Mammary epithelial cell (primary cell): ENCODE measurements at regions not wholly inside any gene's neighbourhood (a gene's known extent, or its start where the extent isn't known, plus 50 kb on each side); places are given as distances from the start of the nearest gene placed in this dataset.

Experiments
- EZH2 ChIP-seq: IDR thresholded peaks from 2 replicates; pipeline ENCODE4 v1.6.1; 2012; ENCODE audit warnings: low read length, inconsistent platforms, borderline replicate concordance
- TF ChIP-seq, protein P1 (sequence below), 2 donors: IDR thresholded peaks in 1 of 2; conservative IDR thresholded peaks in 1 of 2; 2 replicates each; pipeline ENCODE4 v1.5.1; 2011 to 2012; ENCODE audit warnings: inconsistent platforms in 2 of 2, low read length in 2 of 2, mild to moderate bottlenecking in 2 of 2, control low read depth in 1 of 2, low read depth in 1 of 2; ENCODE audit not compliant: insufficient read depth in 1 of 2; ENCODE audit errors: extremely low read depth in 1 of 2

DNA sequence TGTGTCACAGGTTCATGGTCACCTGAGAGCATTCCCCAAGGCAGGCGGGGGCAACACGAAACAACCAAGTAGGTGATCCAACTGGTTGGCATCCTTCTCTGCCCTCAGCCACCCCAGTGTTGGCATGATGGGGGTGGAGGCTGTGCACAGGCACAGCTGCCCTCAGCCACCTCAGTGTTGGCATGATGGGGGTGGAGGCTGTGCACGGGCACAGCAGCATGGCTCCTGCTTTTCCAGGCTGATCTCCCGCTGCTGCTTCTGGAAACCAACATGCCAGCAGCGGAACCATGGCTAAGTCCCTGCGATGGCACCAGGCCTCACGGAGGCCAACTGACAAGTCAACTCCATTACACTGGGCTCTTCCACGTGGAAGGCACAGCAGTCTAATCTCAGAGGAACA lies 447.8 kb downstream of the PTPRU start:
- no peak for TF ChIP-seq EZH2
- TF ChIP-seq, protein P1, sequence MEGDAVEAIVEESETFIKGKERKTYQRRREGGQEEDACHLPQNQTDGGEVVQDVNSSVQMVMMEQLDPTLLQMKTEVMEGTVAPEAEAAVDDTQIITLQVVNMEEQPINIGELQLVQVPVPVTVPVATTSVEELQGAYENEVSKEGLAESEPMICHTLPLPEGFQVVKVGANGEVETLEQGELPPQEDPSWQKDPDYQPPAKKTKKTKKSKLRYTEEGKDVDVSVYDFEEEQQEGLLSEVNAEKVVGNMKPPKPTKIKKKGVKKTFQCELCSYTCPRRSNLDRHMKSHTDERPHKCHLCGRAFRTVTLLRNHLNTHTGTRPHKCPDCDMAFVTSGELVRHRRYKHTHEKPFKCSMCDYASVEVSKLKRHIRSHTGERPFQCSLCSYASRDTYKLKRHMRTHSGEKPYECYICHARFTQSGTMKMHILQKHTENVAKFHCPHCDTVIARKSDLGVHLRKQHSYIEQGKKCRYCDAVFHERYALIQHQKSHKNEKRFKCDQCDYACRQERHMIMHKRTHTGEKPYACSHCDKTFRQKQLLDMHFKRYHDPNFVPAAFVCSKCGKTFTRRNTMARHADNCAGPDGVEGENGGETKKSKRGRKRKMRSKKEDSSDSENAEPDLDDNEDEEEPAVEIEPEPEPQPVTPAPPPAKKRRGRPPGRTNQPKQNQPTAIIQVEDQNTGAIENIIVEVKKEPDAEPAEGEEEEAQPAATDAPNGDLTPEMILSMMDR (conservative IDR thresholded peaks at IDR 0.05 in 1 of 2, IDR thresholded peaks at IDR 0.05 in 1 of 2; ENCODE audit: extremely low read depth in 1 of 2, insufficient read depth in 1 of 2, low read depth in 1 of 2, low read length in 2 of 2), result no peak
